H7 (cell line): ENCODE measurements at regions not wholly inside any gene's neighbourhood (a gene's known extent, or its start where the extent isn't known, plus 50 kb on each side); places are given as distances from the start of the nearest gene placed in this dataset.
A peak's percentile ranks its signal among the peaks of the same experiment; 100 is the strongest.

Source experiments
- DNase-seq: peaks from one replicate; pipeline ENCODE4 v3.0.0; 2012
- H3K27me3 ChIP-seq: 2 replicates; pipeline ENCODE4 v1.6.0; 2011; ENCODE audit warnings: mild to moderate bottlenecking, low read length; ENCODE audit not compliant: control insufficient read depth, insufficient read depth
- H3K36me3 ChIP-seq: replicated peaks from 2 replicates; pipeline ENCODE4 v1.5.1; 2011; ENCODE audit warnings: low read length; ENCODE audit not compliant: control insufficient read depth, insufficient read depth
- H3K4me3 ChIP-seq: 2 replicates; pipeline ENCODE4 v1.5.1; 2011; ENCODE audit warnings: low read depth, mild to moderate bottlenecking, control low read depth, low read length, moderate library complexity; ENCODE audit not compliant: insufficient read depth

- no peaks in the 10 kb centered on the region for H3K27me3 ChIP-seq
- DNase-seq, result no peak
- no peaks in the 10 kb centered on the region for H3K36me3 ChIP-seq
- no peak overlapping the region for H3K4me3 ChIP-seq
Measured at GRCh38 chr12:119245904-119246494, 67.3 kb downstream of the HSPB8 start.

GRCh38 chr12:119247007-119247719 is 68.4 kb downstream of the HSPB8 start:
- no peak for DNase-seq
- H3K27me3 ChIP-seq, result no peaks in the 10 kb centered on the region
- H3K4me3 ChIP-seq, result no peak overlapping the region
- H3K36me3 ChIP-seq, result no peaks in the 10 kb centered on the region

- DNase-seq, result no peak
- Histone ChIP-seq H3K4me3 (no peak overlapping the region), H3K36me3 (no peaks in the 10 kb centered on the region), H3K27me3 (no peaks in the 10 kb centered on the region)
Measured at GRCh38 chr12:119247720-119248043, 69.0 kb downstream of the HSPB8 start.

GRCh38 chr12:119249383-119250155 is 70.8 kb downstream of the HSPB8 start:
- Histone ChIP-seq H3K36me3 (no peaks in the 10 kb centered on the region), H3K4me3 (no peak overlapping the region), H3K27me3 (no peaks in the 10 kb centered on the region)
- DNase-seq, result no peak

GRCh38 chr12:119255314-119255713 is 76.6 kb downstream of the HSPB8 start:
- Histone ChIP-seq H3K27me3 (no peaks in the 10 kb centered on the region), H3K36me3 (no peaks in the 10 kb centered on the region), H3K4me3 (no peak overlapping the region)
- no peak for DNase-seq

GRCh38 chr12:119258149-119258548 is 76.4 kb upstream of the CCDC60 start:
- Histone ChIP-seq H3K4me3 (no peak overlapping the region), H3K36me3 (no peaks in the 10 kb centered on the region), H3K27me3 (no peaks in the 10 kb centered on the region)
- DNase-seq, result no peak

- no peaks in the 10 kb centered on the region for H3K36me3 ChIP-seq
- DNase-seq, result no peak
- no peaks in the 10 kb centered on the region for H3K27me3 ChIP-seq
- no peak overlapping the region for H3K4me3 ChIP-seq
Measured at GRCh38 chr12:119258556-119258955, 76.0 kb upstream of the CCDC60 start.

- DNase-seq, result no peak
- Histone ChIP-seq H3K4me3 (no peak overlapping the region), H3K36me3 (no peaks in the 10 kb centered on the region), H3K27me3 (no peaks in the 10 kb centered on the region)
Measured at GRCh38 chr12:119259484-119259883, 75.0 kb upstream of the CCDC60 start.

GRCh38 chr12:119262388-119262787 is 72.1 kb upstream of the CCDC60 start:
- DNase-seq, result no peak
- no peaks in the 10 kb centered on the region for H3K27me3 ChIP-seq
- H3K36me3 ChIP-seq, result no peaks in the 10 kb centered on the region
- H3K4me3 ChIP-seq, result no peak overlapping the region

- Histone ChIP-seq H3K4me3 (no peak overlapping the region), H3K27me3 (no peaks in the 10 kb centered on the region), H3K36me3 (no peaks in the 10 kb centered on the region)
- DNase-seq, result no peak
Measured at GRCh38 chr12:119263466-119263865, 71.1 kb upstream of the CCDC60 start.

- Histone ChIP-seq H3K4me3 (no peak overlapping the region), H3K27me3 (no peaks in the 10 kb centered on the region), H3K36me3 (no peaks in the 10 kb centered on the region)
- no peak for DNase-seq
Measured at GRCh38 chr12:119266963-119267362, 67.6 kb upstream of the CCDC60 start.

GRCh38 chr12:119274636-119275065 is 59.9 kb upstream of the CCDC60 start:
- Histone ChIP-seq H3K4me3 (no peak overlapping the region), H3K27me3 (no peaks in the 10 kb centered on the region), H3K36me3 (no peaks in the 10 kb centered on the region)
- DNase-seq, result peak; percentile 27

GRCh38 chr12:119283310-119283709 is 51.2 kb upstream of the CCDC60 start:
- no peak overlapping the region for H3K4me3 ChIP-seq
- H3K27me3 ChIP-seq, result no peaks in the 10 kb centered on the region
- H3K36me3 ChIP-seq, result no peaks in the 10 kb centered on the region
- no peak for DNase-seq
